ENCODE measurements at regions not wholly inside any gene's neighbourhood (a gene's known extent, or its start where the extent isn't known, plus 50 kb on each side); places are given as distances from the start of the nearest gene placed in this dataset.
A peak's percentile ranks its signal among the peaks of the same experiment; 100 is the strongest.

- no peak for DNase-seq (ENCODE audit: low spot score)
- Histone ChIP-seq H2AFZ (no peak overlapping the region), H3K9me3 (ENCODE audit: low read depth) (no peaks in the 10 kb centered on the region), H3K4me2 (no peak overlapping the region), H3K36me3 (replicated peaks; ENCODE audit: insufficient read depth, low read depth) (no peaks in the 10 kb centered on the region), H3K4me3 (no peak overlapping the region), H3K27ac (no peak overlapping the region), H3K9me2 (replicated peaks; ENCODE audit: insufficient read depth) (no peaks in the 10 kb centered on the region), H3K4me1 (ENCODE audit: insufficient read depth) (peaks cover 8% of the 10 kb centered on the region), H3K27me3 (no peaks in the 10 kb centered on the region), H4K20me1 (ENCODE audit: insufficient read depth, poor library complexity, severe bottlenecking) (no peaks in the 10 kb centered on the region), H3K79me2 (no peaks in the 10 kb centered on the region)
- 81% methylated on average over 3 of the region's 3 CpGs for WGBS (ENCODE audit: low lambda C conversion rate, missing lambda C conversion rate)
- TF ChIP-seq EZH2phosphoT487 (IDR thresholded peaks at IDR 0.05; ENCODE audit: low read depth, severe bottlenecking, unreplicated experiment) = no peak
- no peak for TF ChIP-seq CTCF (IDR thresholded peaks at IDR 0.05; ENCODE audit: poor library complexity)
- TF ChIP-seq EZH2 (IDR thresholded peaks at IDR 0.05; ENCODE audit: borderline replicate concordance) = no peak
These were observed 170.2 kb upstream of the FREM1 start for GRCh38 chr9:15080401-15080800.

GRCh38 chr9:15079989-15080388 is 169.8 kb upstream of the FREM1 start:
- Histone ChIP-seq H3K4me1 (ENCODE audit: insufficient read depth) (peaks cover 7% of the 10 kb centered on the region), H3K9me3 (ENCODE audit: low read depth) (no peaks in the 10 kb centered on the region), H3K4me3 (no peak overlapping the region), H3K27me3 (no peaks in the 10 kb centered on the region), H3K79me2 (no peaks in the 10 kb centered on the region), H3K4me2 (no peak overlapping the region), H3K9me2 (replicated peaks; ENCODE audit: insufficient read depth) (no peaks in the 10 kb centered on the region), H2AFZ (no peak overlapping the region), H3K27ac (no peak overlapping the region), H3K36me3 (replicated peaks; ENCODE audit: insufficient read depth, low read depth) (no peaks in the 10 kb centered on the region), H4K20me1 (ENCODE audit: insufficient read depth, poor library complexity, severe bottlenecking) (no peaks in the 10 kb centered on the region)
- DNase-seq (ENCODE audit: low spot score) = no peak
- no peak for TF ChIP-seq EZH2 (IDR thresholded peaks at IDR 0.05; ENCODE audit: borderline replicate concordance)
- TF ChIP-seq EZH2phosphoT487 (IDR thresholded peaks at IDR 0.05; ENCODE audit: low read depth, severe bottlenecking, unreplicated experiment) = no peak
- no peak for TF ChIP-seq CTCF (IDR thresholded peaks at IDR 0.05; ENCODE audit: poor library complexity)
- WGBS (ENCODE audit: low lambda C conversion rate, missing lambda C conversion rate) = 85% methylated on average over 3 of the region's 3 CpGs

- Histone ChIP-seq H3K79me2 (no peaks in the 10 kb centered on the region), H3K4me2 (peak overlapping the region; percentile 47), H3K36me3 (replicated peaks; ENCODE audit: insufficient read depth, low read depth) (no peaks in the 10 kb centered on the region), H3K4me1 (ENCODE audit: insufficient read depth) (peaks cover 7% of the 10 kb centered on the region), H3K4me3 (no peak overlapping the region), H3K9me3 (ENCODE audit: low read depth) (no peaks in the 10 kb centered on the region), H3K27me3 (no peaks in the 10 kb centered on the region), H3K9me2 (replicated peaks; ENCODE audit: insufficient read depth) (no peaks in the 10 kb centered on the region), H2AFZ (peak overlapping the region; percentile 11), H3K27ac (peak overlapping the region; percentile 1), H4K20me1 (ENCODE audit: insufficient read depth, poor library complexity, severe bottlenecking) (no peaks in the 10 kb centered on the region)
- 39% methylated on average over 7 of the region's 7 CpGs for WGBS (ENCODE audit: low lambda C conversion rate, missing lambda C conversion rate)
- no peak for TF ChIP-seq CTCF (IDR thresholded peaks at IDR 0.05; ENCODE audit: poor library complexity)
- TF ChIP-seq EZH2phosphoT487 (IDR thresholded peaks at IDR 0.05; ENCODE audit: low read depth, severe bottlenecking, unreplicated experiment) = no peak
- no peak for TF ChIP-seq EZH2 (IDR thresholded peaks at IDR 0.05; ENCODE audit: borderline replicate concordance)
- no peak for DNase-seq (ENCODE audit: low spot score)
These were observed 167.9 kb upstream of the FREM1 start for GRCh38 chr9:15077946-15078729.
